ENCODE measurements at regions not wholly inside any gene's neighbourhood (a gene's known extent, or its start where the extent isn't known, plus 50 kb on each side); places are given as distances from the start of the nearest gene placed in this dataset.

DNA sequence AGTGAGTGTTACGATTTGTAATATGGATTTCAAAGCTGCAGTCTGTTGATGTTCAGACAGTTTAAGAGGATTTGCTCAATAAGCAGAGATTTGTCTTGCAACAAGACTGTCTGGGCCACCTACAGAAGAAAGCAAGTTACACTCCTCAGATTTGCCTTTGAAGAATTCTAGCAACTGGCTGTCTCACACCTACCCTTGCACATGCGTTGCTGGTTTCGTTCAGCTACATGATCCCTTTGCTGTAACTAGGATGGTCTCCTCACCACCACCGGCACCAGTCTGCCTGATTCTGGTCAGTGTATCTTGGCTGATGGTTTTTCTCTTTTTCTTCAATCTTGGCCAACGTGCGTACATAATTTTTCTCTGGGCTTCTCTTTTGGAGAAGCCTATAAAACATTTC lies 172.7 kb upstream of the LCORL start:
- no peaks in the 10 kb centered on the region for H3K36me3 Mint-ChIP-seq (ENCODE audit: low read depth)
- no peak for TF ChIP-seq CTCF (IDR thresholded peaks at IDR 0.05; ENCODE audit: unreplicated experiment in 3 of 3)
- H3K9me3 Mint-ChIP-seq, result no peaks in the 10 kb centered on the region
- peaks cover 5% of the 10 kb centered on the region for H3K4me1 Mint-ChIP-seq
- H3K4me3 Mint-ChIP-seq, result no peak overlapping the region
- peaks cover 4% of the 10 kb centered on the region for H3K27me3 Mint-ChIP-seq (ENCODE audit: low read depth)
- no peak overlapping the region for H3K27ac Mint-ChIP-seq

- H3K4me3 Mint-ChIP-seq, result no peak overlapping the region
These were observed 171.3 kb upstream of the LCORL start for GRCh38 chr4:18192901-18193300.

DNA sequence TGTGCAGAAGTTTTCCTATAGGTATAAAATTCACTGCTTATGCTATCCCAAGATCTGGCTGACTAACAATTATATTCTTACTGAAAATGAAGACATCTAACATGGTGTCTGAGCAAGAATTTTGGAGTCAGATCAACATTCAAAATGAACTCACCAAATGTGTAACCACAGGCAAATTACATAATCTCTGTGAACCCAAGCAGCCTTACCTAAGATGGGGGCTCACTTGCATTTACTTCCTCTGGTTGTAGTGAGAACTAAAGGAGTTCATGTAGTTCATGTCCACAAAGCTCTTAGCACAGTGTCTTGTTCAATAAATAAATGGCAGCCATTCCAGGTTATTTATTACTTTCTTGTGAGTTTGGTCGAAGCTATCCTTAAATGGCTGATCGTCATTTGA lies 163.9 kb upstream of the LCORL start:
- H3K27ac Mint-ChIP-seq, result no peak overlapping the region
- no peaks in the 10 kb centered on the region for H3K36me3 Mint-ChIP-seq (ENCODE audit: low read depth)
- no peaks in the 10 kb centered on the region for H3K9me3 Mint-ChIP-seq
- H3K27me3 Mint-ChIP-seq (ENCODE audit: low read depth), result no peaks in the 10 kb centered on the region
- no peak for TF ChIP-seq CTCF (IDR thresholded peaks at IDR 0.05; ENCODE audit: unreplicated experiment in 3 of 3)
- H3K4me3 Mint-ChIP-seq, result no peak overlapping the region
- no peaks in the 10 kb centered on the region for H3K4me1 Mint-ChIP-seq

More at GRCh38 chr4:18192901-18193300, 171.3 kb upstream of the LCORL start:
- TF ChIP-seq CTCF (IDR thresholded peaks at IDR 0.05; ENCODE audit: unreplicated experiment in 3 of 3), result no peak
- peaks cover 4% of the 10 kb centered on the region for H3K27me3 Mint-ChIP-seq (ENCODE audit: low read depth)
- peaks cover 5% of the 10 kb centered on the region for H3K4me1 Mint-ChIP-seq
- H3K36me3 Mint-ChIP-seq (ENCODE audit: low read depth), result no peaks in the 10 kb centered on the region
- no peaks in the 10 kb centered on the region for H3K9me3 Mint-ChIP-seq
- no peak overlapping the region for H3K27ac Mint-ChIP-seq

DNA sequence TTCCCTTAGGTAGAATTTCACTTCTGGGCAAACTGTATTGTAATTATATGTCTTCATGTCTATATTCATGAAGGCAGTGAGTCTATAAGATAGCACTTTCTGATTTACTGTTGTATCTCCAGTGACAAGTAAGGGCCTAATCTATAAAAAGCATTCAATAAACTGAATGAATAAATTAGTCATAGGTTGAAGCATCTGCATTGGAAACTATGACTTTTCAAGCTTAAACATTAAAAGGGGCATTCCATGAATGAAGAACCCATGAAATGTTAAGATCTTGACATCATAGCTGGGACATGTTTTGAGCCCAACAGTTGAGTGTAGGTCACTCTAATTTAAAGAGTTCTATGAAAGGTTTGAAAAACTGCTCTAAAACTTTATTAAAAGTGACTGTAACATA lies 159.3 kb upstream of the LCORL start:
- Mint-ChIP-seq H3K36me3 (ENCODE audit: low read depth) (no peaks in the 10 kb centered on the region), H3K4me3 (no peak overlapping the region), H3K4me1 (no peaks in the 10 kb centered on the region), H3K9me3 (no peaks in the 10 kb centered on the region), H3K27me3 (ENCODE audit: low read depth) (no peaks in the 10 kb centered on the region), H3K27ac (no peak overlapping the region)
- no peak for TF ChIP-seq CTCF (IDR thresholded peaks at IDR 0.05; ENCODE audit: unreplicated experiment in 3 of 3)

GRCh38 chr4:18180122-18180521 lies 158.6 kb upstream of the LCORL start:
- Mint-ChIP-seq H3K4me1 (no peaks in the 10 kb centered on the region), H3K4me3 (no peak overlapping the region), H3K27me3 (ENCODE audit: low read depth) (no peaks in the 10 kb centered on the region), H3K36me3 (ENCODE audit: low read depth) (no peaks in the 10 kb centered on the region), H3K27ac (no peak overlapping the region), H3K9me3 (no peaks in the 10 kb centered on the region)
- no peak for TF ChIP-seq CTCF (IDR thresholded peaks at IDR 0.05; ENCODE audit: unreplicated experiment in 3 of 3)

DNA sequence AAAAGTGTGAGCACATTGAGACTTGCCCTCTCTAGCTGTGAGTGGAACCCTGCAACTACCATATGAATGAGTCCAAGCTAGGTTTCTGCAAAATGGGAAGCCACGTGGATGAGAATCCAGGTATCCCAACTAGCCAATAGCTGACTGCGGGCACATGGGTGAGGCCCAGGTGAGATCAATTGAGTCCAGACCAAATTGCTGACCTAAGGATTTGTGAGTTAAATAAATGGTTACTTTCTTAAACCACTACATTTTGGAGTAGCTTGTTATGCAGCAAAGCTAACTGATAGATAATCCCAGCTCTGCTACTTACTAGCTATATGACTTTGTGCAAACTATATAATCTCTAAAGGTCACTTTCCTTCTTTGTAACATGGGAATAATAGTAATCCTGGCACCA lies 150.3 kb upstream of the LCORL start:
- H3K36me3 Mint-ChIP-seq (ENCODE audit: low read depth), result no peaks in the 10 kb centered on the region
- no peaks in the 10 kb centered on the region for H3K4me1 Mint-ChIP-seq
- no peak overlapping the region for H3K27ac Mint-ChIP-seq
- peaks cover 3% of the 10 kb centered on the region for H3K27me3 Mint-ChIP-seq (ENCODE audit: low read depth)
- no peaks in the 10 kb centered on the region for H3K9me3 Mint-ChIP-seq
- TF ChIP-seq CTCF (IDR thresholded peaks at IDR 0.05; ENCODE audit: unreplicated experiment in 3 of 3), result no peak
- no peak overlapping the region for H3K4me3 Mint-ChIP-seq
